ENCODE measurements at regions not wholly inside any gene's neighbourhood (a gene's known extent, or its start where the extent isn't known, plus 50 kb on each side); places are given as distances from the start of the nearest gene placed in this dataset.
"Not testable (repeated sequence)": the region's sequence is repeated elsewhere in the genome, so short reads cannot be mapped to it uniquely, and the experiment has no call there.

GRCh38 chr3:75342425-75342824 is 321.7 kb upstream of the FRG2C start:
- no peak for DNase-seq (ENCODE audit: low read depth)
- no peak overlapping the region for H3K9ac ChIP-seq (ENCODE audit: low read length)
- H3K4me3 ChIP-seq (ENCODE audit: low read length), result no peak overlapping the region
- H3K36me3 ChIP-seq (ENCODE audit: control insufficient read depth, insufficient read depth, low read length, severe bottlenecking), result no peaks in the 10 kb centered on the region
- H3K27me3 ChIP-seq (replicated peaks; ENCODE audit: control insufficient read depth, insufficient read depth, low read length), result peaks cover 31% of the 10 kb centered on the region
- no peaks in the 10 kb centered on the region for H3K9me3 ChIP-seq (ENCODE audit: control insufficient read depth, low read length)
- H3K4me1 ChIP-seq (ENCODE audit: control insufficient read depth, insufficient read depth, low read length), result peaks cover 15% of the 10 kb centered on the region

- H3K4me1 ChIP-seq (ENCODE audit: control insufficient read depth, insufficient read depth, low read length); H3K36me3 ChIP-seq (ENCODE audit: control insufficient read depth, insufficient read depth, low read length, severe bottlenecking); H3K9me3 ChIP-seq (ENCODE audit: control insufficient read depth, low read length); H3K4me3 ChIP-seq (ENCODE audit: low read length); H3K27me3 ChIP-seq (replicated peaks; ENCODE audit: control insufficient read depth, insufficient read depth, low read length); H3K9ac ChIP-seq (ENCODE audit: low read length); DNase-seq (ENCODE audit: low read depth): not testable (repeated sequence)
These were observed 313.6 kb upstream of the FRG2C start for GRCh38 chr3:75350536-75350935.

DNA sequence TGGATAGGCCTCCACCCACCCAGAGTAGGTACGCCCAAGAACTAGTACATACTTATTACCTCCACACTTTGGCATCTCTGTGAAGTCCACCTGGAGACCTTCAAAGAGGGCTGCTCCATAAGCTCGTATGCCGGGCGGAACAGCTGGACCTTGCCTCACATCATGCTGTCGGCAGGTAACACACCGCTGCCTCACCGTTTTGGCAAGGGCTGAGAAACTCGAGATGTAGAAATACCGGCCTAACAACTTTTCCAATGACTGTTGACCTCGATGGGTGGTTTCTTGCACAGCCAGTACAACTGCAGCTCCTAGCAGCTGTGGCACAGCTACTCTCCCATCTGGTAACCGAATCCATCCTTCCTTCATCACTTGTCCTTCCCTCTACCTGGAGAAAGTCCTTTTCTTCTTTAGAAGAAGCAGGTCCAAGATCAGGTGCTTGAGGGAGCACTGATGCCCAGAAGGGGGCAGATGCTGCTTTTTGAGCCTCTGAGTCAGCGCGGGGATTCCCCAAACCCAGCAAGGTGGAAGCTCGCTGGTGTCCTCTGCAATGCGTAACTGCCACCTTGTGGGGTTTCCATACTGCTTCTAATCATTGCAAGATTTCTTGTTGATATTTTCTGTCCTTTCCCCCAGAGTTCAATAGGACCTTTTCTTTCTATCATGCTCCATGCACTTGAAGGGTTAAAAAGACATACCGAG is 301.9 kb upstream of the FRG2C start:
- H3K9ac ChIP-seq (ENCODE audit: low read length); DNase-seq (ENCODE audit: low read depth); H3K36me3 ChIP-seq (ENCODE audit: control insufficient read depth, insufficient read depth, low read length, severe bottlenecking): not testable (repeated sequence)

DNA sequence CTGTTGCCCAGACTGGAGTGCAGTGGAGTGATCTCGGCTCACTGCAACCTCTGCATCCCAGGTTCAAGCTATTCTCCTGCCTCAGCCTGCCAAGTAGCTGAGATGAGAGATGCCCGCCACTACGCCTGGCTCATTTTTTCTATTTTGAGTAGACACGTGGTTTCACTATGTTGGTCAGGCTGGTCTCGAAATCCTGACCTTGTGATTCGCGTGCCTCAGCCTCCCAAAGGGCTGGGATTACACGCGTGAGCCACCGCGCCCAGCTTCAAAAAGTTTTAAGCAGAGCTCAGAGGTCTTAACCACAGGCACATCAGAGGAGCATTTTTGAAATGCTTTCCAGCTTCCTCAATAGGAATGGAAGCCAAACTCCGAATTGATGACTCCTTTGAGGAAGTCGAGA is 291.2 kb upstream of the FRG2C start:
- H3K27me3 ChIP-seq (replicated peaks; ENCODE audit: control insufficient read depth, insufficient read depth, low read length); H3K9me3 ChIP-seq (ENCODE audit: control insufficient read depth, low read length); H3K4me1 ChIP-seq (ENCODE audit: control insufficient read depth, insufficient read depth, low read length); H3K36me3 ChIP-seq (ENCODE audit: control insufficient read depth, insufficient read depth, low read length, severe bottlenecking); H3K9ac ChIP-seq (ENCODE audit: low read length): not testable (repeated sequence)
- peak; percentile 56 for DNase-seq (ENCODE audit: low read depth)
- H3K4me3 ChIP-seq (ENCODE audit: low read length), result peak overlapping the region; percentile 37

More for the DNA sequence above, 301.9 kb upstream of the FRG2C start:
- not testable (repeated sequence) for H3K9me3 ChIP-seq (ENCODE audit: control insufficient read depth, low read length); H3K4me3 ChIP-seq (ENCODE audit: low read length); H3K27me3 ChIP-seq (replicated peaks; ENCODE audit: control insufficient read depth, insufficient read depth, low read length); H3K4me1 ChIP-seq (ENCODE audit: control insufficient read depth, insufficient read depth, low read length)

- H3K36me3 ChIP-seq (ENCODE audit: control insufficient read depth, insufficient read depth, low read length, severe bottlenecking); H3K9ac ChIP-seq (ENCODE audit: low read length); H3K27me3 ChIP-seq (replicated peaks; ENCODE audit: control insufficient read depth, insufficient read depth, low read length); H3K4me1 ChIP-seq (ENCODE audit: control insufficient read depth, insufficient read depth, low read length); H3K4me3 ChIP-seq (ENCODE audit: low read length); H3K9me3 ChIP-seq (ENCODE audit: control insufficient read depth, low read length); DNase-seq (ENCODE audit: low read depth): not testable (repeated sequence)
These were observed 284.3 kb upstream of the FRG2C start for GRCh38 chr3:75379840-75380239.

- Histone ChIP-seq H3K9me3 (ENCODE audit: control insufficient read depth, low read length) (no peaks in the 10 kb centered on the region), H3K4me3 (ENCODE audit: low read length) (no peak overlapping the region)
These were observed 283.8 kb upstream of the FRG2C start for GRCh38 chr3:75380276-75380771.

GRCh38 chr3:75384016-75384415 is 280.1 kb upstream of the FRG2C start:
- not testable (repeated sequence) for H3K27me3 ChIP-seq (replicated peaks; ENCODE audit: control insufficient read depth, insufficient read depth, low read length); H3K4me3 ChIP-seq (ENCODE audit: low read length); DNase-seq (ENCODE audit: low read depth); H3K9ac ChIP-seq (ENCODE audit: low read length); H3K36me3 ChIP-seq (ENCODE audit: control insufficient read depth, insufficient read depth, low read length, severe bottlenecking); H3K9me3 ChIP-seq (ENCODE audit: control insufficient read depth, low read length); H3K4me1 ChIP-seq (ENCODE audit: control insufficient read depth, insufficient read depth, low read length)

More at GRCh38 chr3:75380276-75380771, 283.8 kb upstream of the FRG2C start:
- no peaks in the 10 kb centered on the region for H3K36me3 ChIP-seq (ENCODE audit: control insufficient read depth, insufficient read depth, low read length, severe bottlenecking)
- no peak for DNase-seq (ENCODE audit: low read depth)
- H3K27me3 ChIP-seq (replicated peaks; ENCODE audit: control insufficient read depth, insufficient read depth, low read length), result no peaks in the 10 kb centered on the region
- H3K9ac ChIP-seq (ENCODE audit: low read length), result no peak overlapping the region
- H3K4me1 ChIP-seq (ENCODE audit: control insufficient read depth, insufficient read depth, low read length), result no peaks in the 10 kb centered on the region

DNA sequence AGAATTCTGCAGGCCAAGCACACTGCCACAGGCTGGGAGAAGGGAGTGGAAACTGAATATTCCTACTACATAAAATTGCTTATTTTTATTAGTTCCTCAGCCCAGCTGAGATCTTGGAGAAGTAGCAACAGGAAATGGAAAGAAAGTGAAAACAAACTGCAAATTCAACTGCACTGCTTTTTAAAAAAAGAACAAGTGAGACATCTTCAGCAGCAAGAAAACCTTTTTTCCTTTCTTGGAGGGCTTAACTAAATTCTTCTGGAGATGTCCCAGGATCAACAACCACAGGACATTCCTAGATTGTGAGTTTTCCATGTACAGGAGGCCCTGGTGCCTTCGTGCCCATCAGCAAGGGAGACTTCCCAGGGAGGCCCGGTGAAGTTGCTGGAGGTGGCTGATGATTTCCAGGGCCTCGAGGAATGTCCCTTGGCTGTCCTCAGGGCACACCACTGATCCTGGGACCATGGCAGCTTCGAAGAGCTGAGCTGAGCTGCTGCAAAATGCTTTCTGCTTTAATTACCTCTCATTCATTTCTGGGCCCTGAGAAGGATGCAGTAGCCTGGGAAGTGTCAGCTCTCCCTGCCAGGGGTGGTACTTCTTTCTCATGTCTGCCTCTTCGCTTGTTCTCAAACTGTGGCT is 275.5 kb upstream of the FRG2C start:
- not testable (repeated sequence) for H3K27me3 ChIP-seq (replicated peaks; ENCODE audit: control insufficient read depth, insufficient read depth, low read length); H3K4me3 ChIP-seq (ENCODE audit: low read length); H3K9me3 ChIP-seq (ENCODE audit: control insufficient read depth, low read length); H3K4me1 ChIP-seq (ENCODE audit: control insufficient read depth, insufficient read depth, low read length); H3K36me3 ChIP-seq (ENCODE audit: control insufficient read depth, insufficient read depth, low read length, severe bottlenecking)
- peak overlapping the region; percentile 56 for H3K9ac ChIP-seq (ENCODE audit: low read length)
- DNase-seq (ENCODE audit: low read depth), result peak; percentile 46

- not testable (repeated sequence) for H3K9ac ChIP-seq (ENCODE audit: low read length); DNase-seq (ENCODE audit: low read depth); H3K36me3 ChIP-seq (ENCODE audit: control insufficient read depth, insufficient read depth, low read length, severe bottlenecking); H3K4me3 ChIP-seq (ENCODE audit: low read length); H3K9me3 ChIP-seq (ENCODE audit: control insufficient read depth, low read length); H3K4me1 ChIP-seq (ENCODE audit: control insufficient read depth, insufficient read depth, low read length)
- peaks cover 11% of the 10 kb centered on the region for H3K27me3 ChIP-seq (replicated peaks; ENCODE audit: control insufficient read depth, insufficient read depth, low read length)
These were observed 270.8 kb upstream of the FRG2C start for GRCh38 chr3:75393288-75393694.

DNA sequence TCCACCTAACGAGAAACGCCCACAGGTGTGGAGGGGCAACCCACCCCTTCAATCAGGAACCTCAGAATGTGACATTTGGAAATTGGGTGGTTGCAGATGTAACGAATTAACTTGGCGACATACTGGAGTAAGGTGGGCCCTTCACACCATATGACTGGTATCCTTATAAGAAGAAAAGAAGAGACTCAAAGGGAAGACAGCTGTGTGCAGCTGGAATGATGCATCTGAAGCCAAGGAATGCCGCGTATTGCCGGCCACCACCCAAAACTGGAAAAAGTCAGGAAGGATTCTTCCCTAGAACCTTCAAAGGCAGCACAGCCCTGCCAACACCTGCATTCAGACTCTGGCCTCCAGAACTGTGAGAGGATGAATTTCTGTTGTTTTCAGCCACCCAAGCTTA is 270.0 kb upstream of the FRG2C start:
- not testable (repeated sequence) for DNase-seq (ENCODE audit: low read depth); H3K36me3 ChIP-seq (ENCODE audit: control insufficient read depth, insufficient read depth, low read length, severe bottlenecking)

GRCh38 chr3:75394562-75395360 is 269.4 kb upstream of the FRG2C start:
- H3K4me3 ChIP-seq (ENCODE audit: low read length); H3K36me3 ChIP-seq (ENCODE audit: control insufficient read depth, insufficient read depth, low read length, severe bottlenecking); H3K9ac ChIP-seq (ENCODE audit: low read length); DNase-seq (ENCODE audit: low read depth); H3K4me1 ChIP-seq (ENCODE audit: control insufficient read depth, insufficient read depth, low read length); H3K9me3 ChIP-seq (ENCODE audit: control insufficient read depth, low read length): not testable (repeated sequence)
- peaks cover 11% of the 10 kb centered on the region for H3K27me3 ChIP-seq (replicated peaks; ENCODE audit: control insufficient read depth, insufficient read depth, low read length)

More for the DNA sequence above, 270.0 kb upstream of the FRG2C start:
- not testable (repeated sequence) for H3K9me3 ChIP-seq (ENCODE audit: control insufficient read depth, low read length); H3K9ac ChIP-seq (ENCODE audit: low read length); H3K4me1 ChIP-seq (ENCODE audit: control insufficient read depth, insufficient read depth, low read length); H3K4me3 ChIP-seq (ENCODE audit: low read length)
- H3K27me3 ChIP-seq (replicated peaks; ENCODE audit: control insufficient read depth, insufficient read depth, low read length), result peaks cover 11% of the 10 kb centered on the region

Data from adipocyte (in vitro differentiated cells).